Endodermal cell (in vitro differentiated cells): ENCODE measurements at regions not wholly inside any gene's neighbourhood (a gene's known extent, or its start where the extent isn't known, plus 50 kb on each side); places are given as distances from the start of the nearest gene placed in this dataset.
A peak's percentile ranks its signal among the peaks of the same experiment; 100 is the strongest.

Experiments used
- DNase-seq: peaks from one replicate; pipeline ENCODE4 v3.0.0-alpha.2; 2017
- H3K27ac ChIP-seq: 2 replicates; pipeline ENCODE4 v1.5.1; 2013; ENCODE audit warnings: mild to moderate bottlenecking, low read depth, low read length, moderate library complexity
- H3K27me3 ChIP-seq: 2 replicates; pipeline ENCODE4 v1.6.1; 2013; ENCODE audit warnings: mild to moderate bottlenecking, low read length, moderate library complexity; ENCODE audit not compliant: insufficient read depth, control insufficient read depth, poor library complexity, severe bottlenecking
- H3K36me3 ChIP-seq: 2 replicates; pipeline ENCODE4 v1.7.0; 2013; ENCODE audit warnings: mild to moderate bottlenecking, low read length, moderate library complexity; ENCODE audit not compliant: control insufficient read depth, insufficient read depth
- H3K4me1 ChIP-seq: one replicate; pipeline ENCODE4 v1.7.0; 2013; ENCODE audit warnings: low read length; ENCODE audit not compliant: control insufficient read depth, insufficient read depth
- H3K4me3 ChIP-seq: 2 replicates; pipeline ENCODE4 v1.5.1; 2013; ENCODE audit warnings: mild to moderate bottlenecking, low read length, moderate library complexity
- H3K9ac ChIP-seq: 2 replicates; pipeline ENCODE4 v1.6.1; 2013; ENCODE audit warnings: mild to moderate bottlenecking, low read length, moderate library complexity; ENCODE audit not compliant: poor library complexity, severe bottlenecking; ENCODE audit errors: extremely low read depth
- H3K9me3 ChIP-seq: 2 replicates; pipeline ENCODE4 v1.6.1; 2013; ENCODE audit warnings: mild to moderate bottlenecking, low read length, moderate library complexity; ENCODE audit not compliant: control insufficient read depth
- H3K27ac Mint-ChIP-seq: 2 replicates; pipeline ENCODE4 v1.8.0; 2020; ENCODE audit warnings: mixed read lengths
- H3K27me3 Mint-ChIP-seq: 2 replicates; pipeline ENCODE4 v1.8.0; 2021; ENCODE audit warnings: mild to moderate bottlenecking, mixed read lengths; ENCODE audit not compliant: insufficient read depth
- H3K36me3 Mint-ChIP-seq: 2 replicates; pipeline ENCODE4 v1.8.0; 2020; ENCODE audit warnings: low read depth, mixed read lengths
- H3K4me1 Mint-ChIP-seq: 2 replicates; pipeline ENCODE4 v1.8.0; 2020; ENCODE audit warnings: mixed read lengths
- H3K4me3 Mint-ChIP-seq: 2 replicates; pipeline ENCODE4 v1.8.0; 2020; ENCODE audit warnings: mild to moderate bottlenecking, moderate library complexity, mixed read lengths
- H3K9me3 Mint-ChIP-seq: 2 replicates; pipeline ENCODE4 v1.8.0; 2020; ENCODE audit warnings: mild to moderate bottlenecking, mixed read lengths
- WGBS, 2 experiments: methylation state at CpG; one replicate each; pipeline versions ENCODE4 v1.1.5 to v1.1.7; 2013; ENCODE audit warnings: missing lambda C conversion rate in 2 of 2, mixed read lengths in 1 of 2; ENCODE audit not compliant: insufficient coverage in 1 of 2, insufficient read length in 1 of 2; 5-methylcytosine and 5-hydroxymethylcytosine counted together
- TF ChIP-seq, protein P1 (sequence below): fragments of 200-600 bp; sonication (generic); conservative IDR thresholded peaks from 2 replicates; pipeline ENCODE4 v1.5.0; 2021; ENCODE audit warnings: antibody characterized with exemption, mild to moderate bottlenecking

DNA sequence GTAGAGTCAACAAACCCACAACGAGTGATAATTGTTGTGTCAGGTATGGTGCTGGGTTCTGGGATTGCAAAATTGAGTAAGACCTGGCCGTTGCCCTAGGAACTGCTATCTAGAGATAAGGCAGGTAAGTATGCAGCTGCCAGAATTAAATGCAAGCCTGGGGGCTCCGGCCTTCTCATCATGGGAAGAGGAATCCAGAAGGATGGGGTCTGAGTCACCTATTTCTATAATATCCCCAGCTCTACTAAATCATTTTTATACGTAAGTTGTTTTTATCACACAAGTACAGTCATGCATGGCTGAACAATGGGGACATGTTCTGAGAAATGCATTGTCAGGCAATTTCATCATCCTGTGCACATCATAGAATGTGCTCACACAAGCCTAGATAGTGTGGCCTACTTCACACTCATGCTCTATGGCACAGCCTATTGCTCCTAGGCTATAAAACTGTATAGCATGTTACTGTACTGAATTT, 203.0 kb downstream of the KLF5 start:
- Mint-ChIP-seq H3K27me3 (no peaks in the 10 kb centered on the region), H3K4me3 (no peak overlapping the region), H3K27ac (no peak overlapping the region), H3K36me3 (no peaks in the 10 kb centered on the region), H3K4me1 (peaks cover 61% of the 10 kb centered on the region), H3K9me3 (no peaks in the 10 kb centered on the region)
- H3K27ac ChIP-seq: no peak overlapping the region
- TF ChIP-seq, protein P1, sequence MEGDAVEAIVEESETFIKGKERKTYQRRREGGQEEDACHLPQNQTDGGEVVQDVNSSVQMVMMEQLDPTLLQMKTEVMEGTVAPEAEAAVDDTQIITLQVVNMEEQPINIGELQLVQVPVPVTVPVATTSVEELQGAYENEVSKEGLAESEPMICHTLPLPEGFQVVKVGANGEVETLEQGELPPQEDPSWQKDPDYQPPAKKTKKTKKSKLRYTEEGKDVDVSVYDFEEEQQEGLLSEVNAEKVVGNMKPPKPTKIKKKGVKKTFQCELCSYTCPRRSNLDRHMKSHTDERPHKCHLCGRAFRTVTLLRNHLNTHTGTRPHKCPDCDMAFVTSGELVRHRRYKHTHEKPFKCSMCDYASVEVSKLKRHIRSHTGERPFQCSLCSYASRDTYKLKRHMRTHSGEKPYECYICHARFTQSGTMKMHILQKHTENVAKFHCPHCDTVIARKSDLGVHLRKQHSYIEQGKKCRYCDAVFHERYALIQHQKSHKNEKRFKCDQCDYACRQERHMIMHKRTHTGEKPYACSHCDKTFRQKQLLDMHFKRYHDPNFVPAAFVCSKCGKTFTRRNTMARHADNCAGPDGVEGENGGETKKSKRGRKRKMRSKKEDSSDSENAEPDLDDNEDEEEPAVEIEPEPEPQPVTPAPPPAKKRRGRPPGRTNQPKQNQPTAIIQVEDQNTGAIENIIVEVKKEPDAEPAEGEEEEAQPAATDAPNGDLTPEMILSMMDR: no peak
- H3K4me1 ChIP-seq: peaks cover 37% of the 10 kb centered on the region
- peak; percentile 73 for DNase-seq
- no peak overlapping the region for H3K4me3 ChIP-seq
- 22% methylated on average over 2 of the region's 4 CpGs; no CpG with 5 or more reads in 1 of the 2 experiments for WGBS, 2 experiments
- no peaks in the 10 kb centered on the region for H3K36me3 ChIP-seq
- no peaks in the 10 kb centered on the region for H3K9me3 ChIP-seq
- H3K9ac ChIP-seq: no peak overlapping the region
- no peaks in the 10 kb centered on the region for H3K27me3 ChIP-seq

DNA sequence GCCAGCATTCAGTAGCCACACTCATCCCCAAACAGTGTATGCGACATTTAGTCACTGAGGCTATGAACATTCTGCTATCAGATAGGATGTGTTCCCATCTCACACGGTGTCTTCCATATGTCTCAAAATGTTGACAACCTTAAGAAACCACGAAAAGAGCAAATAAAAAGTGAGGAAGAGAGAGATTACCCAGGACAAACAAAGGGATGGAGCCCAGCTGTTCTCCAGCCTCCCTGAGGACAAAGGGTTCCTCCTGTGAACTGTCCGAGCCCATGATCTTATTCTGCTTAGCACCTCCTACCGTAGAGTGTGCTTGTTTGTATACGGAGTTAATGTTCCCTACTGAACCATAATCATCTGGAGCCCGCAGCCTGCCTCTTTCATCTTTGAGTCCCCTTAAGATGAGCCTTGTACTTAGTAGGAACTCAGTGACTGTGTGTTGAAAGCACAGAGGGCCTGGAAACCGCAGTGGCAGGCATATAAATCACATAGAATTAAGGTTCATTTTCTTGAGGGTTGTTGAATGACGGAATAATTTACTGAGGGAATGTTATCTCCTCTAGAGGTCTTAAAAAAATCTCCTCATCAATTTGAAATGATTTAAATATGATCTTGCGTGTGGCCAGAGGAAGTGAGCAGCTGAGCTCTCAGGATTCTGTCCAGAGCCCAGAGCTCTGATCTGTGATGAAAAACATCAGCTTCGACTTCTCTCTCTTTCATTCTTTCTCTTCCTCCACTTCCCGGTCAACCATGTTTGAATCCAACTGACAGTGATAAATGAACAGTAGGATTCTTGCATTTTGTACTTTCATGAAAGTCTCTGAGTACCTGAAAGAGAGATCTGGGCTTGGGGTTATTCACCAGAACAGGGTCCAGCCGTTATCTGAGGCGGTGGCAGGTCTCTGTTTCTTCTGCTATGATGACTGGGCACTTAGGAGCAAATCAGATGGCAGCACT, 200.5 kb downstream of the KLF5 start:
- Mint-ChIP-seq H3K36me3 (no peaks in the 10 kb centered on the region), H3K4me1 (peaks cover 52% of the 10 kb centered on the region), H3K27me3 (no peaks in the 10 kb centered on the region), H3K27ac (peak overlapping the region; percentile 29), H3K4me3 (no peak overlapping the region), H3K9me3 (no peaks in the 10 kb centered on the region)
- no peaks in the 10 kb centered on the region for H3K9me3 ChIP-seq
- peak; percentile 64 for DNase-seq
- no peaks in the 10 kb centered on the region for H3K36me3 ChIP-seq
- H3K4me1 ChIP-seq: peaks cover 33% of the 10 kb centered on the region
- TF ChIP-seq, protein P1: no peak
- peak overlapping the region; percentile 51 for H3K4me3 ChIP-seq
- no peak overlapping the region for H3K27ac ChIP-seq
- H3K9ac ChIP-seq: no peak overlapping the region
- 75 to 87% methylated on average over 10 to 13 of the region's 14 CpGs for WGBS, 2 experiments
- H3K27me3 ChIP-seq: no peaks in the 10 kb centered on the region

GRCh38 chr13:73258406-73258805, 199.6 kb downstream of the KLF5 start:
- DNase-seq: no peak
- Histone ChIP-seq H3K4me3 (no peak overlapping the region), H3K4me1 (peaks cover 31% of the 10 kb centered on the region), H3K9ac (no peak overlapping the region), H3K27me3 (no peaks in the 10 kb centered on the region), H3K9me3 (no peaks in the 10 kb centered on the region), H3K36me3 (no peaks in the 10 kb centered on the region), H3K27ac (no peak overlapping the region)
- H3K27me3 Mint-ChIP-seq: no peaks in the 10 kb centered on the region
- peak overlapping the region; percentile 29 for H3K27ac Mint-ChIP-seq
- H3K4me3 Mint-ChIP-seq: no peak overlapping the region
- H3K4me1 Mint-ChIP-seq: peaks cover 46% of the 10 kb centered on the region
- H3K36me3 Mint-ChIP-seq: no peaks in the 10 kb centered on the region
- WGBS, 2 experiments: 96 to 100% methylated on average over 3 to 4 of the region's 4 CpGs
- no peaks in the 10 kb centered on the region for H3K9me3 Mint-ChIP-seq
- TF ChIP-seq, protein P1: no peak
